Eye (tissue), 1 donor: ENCODE measurements at regions not wholly inside any gene's neighbourhood (a gene's known extent, or its start where the extent isn't known, plus 50 kb on each side); places are given as distances from the start of the nearest gene placed in this dataset.

Source experiments
- DNase-seq: peaks from one replicate; pipeline ENCODE4 v3.0.0-alpha.2; 2015

DNA sequence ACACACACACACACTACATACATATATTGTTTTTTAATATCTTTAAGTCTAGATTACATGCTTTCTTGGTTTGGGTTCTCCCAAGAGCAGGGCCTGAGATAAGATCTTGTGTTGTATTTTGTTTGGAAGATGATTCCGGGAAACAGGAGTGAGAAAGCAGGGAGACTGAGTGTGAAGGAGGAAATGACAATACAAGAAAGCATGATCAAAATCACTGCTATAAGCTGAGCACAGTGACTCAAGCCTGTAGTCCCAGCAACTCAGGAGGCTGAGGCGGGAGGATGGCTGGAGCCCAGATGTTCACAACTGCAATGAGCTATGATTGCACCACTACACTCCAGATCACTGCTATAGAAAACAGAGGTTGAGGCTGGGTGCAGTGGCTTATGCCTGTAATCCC is 267.6 kb downstream of the SKIDA1 start:
- DNase-seq: no peak

DNA sequence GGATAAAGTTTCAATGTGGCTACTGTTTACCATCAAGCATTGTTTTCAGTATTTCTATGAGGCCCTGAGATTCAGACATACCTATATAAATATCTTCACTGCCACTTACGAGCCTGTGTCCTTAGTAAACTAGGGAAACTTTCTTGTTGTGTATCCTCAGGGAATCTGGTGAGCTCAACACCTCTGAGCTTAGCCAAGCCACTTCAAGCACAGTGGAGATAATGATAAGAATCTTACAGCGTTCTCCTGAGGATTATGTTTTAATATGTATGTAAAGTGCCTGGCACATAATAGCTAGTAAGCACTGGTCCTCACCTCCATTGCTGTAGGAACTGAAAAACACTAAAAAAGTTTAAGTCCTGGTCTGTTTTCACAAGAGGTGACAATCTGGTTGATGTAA is 268.3 kb downstream of the SKIDA1 start:
- DNase-seq: no peak

DNA sequence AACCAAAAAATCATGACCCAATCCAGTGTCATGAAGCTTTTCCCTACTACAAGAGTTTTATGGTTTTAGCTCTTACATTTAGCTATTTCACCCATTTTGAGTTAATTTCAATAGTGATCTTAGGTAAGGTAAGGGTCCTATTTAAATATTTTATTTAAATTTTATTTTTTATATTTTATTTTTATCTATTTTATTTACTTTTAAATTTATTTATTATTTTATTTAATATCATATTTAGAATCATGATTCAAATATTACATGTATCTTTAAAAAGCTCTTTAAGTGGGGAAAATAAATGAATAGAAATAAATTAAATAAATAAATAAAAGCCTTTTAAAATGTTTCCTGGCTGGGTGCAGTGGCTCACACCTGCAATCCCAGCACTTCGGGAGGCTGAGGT is 276.0 kb downstream of the SKIDA1 start:
- no peak for DNase-seq

DNA sequence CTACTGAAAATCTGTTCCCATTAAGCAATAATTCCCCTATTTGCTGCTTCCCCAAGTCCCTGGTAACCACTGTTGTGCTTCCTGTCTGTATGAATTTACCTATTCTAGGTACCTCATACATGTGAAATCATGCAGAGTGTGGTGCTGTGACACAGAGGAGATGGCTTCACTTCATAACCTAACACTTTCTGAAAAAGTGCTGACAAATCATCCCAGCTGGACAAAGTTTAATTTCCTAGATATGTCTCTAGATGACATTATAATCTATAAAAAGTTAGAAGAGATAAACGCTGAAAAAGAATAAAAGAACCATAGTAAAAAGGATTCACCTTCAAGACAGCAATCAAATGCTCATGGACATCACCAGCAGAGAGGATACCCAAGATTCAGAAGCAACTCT is 277.9 kb downstream of the SKIDA1 start:
- no peak for DNase-seq

DNA sequence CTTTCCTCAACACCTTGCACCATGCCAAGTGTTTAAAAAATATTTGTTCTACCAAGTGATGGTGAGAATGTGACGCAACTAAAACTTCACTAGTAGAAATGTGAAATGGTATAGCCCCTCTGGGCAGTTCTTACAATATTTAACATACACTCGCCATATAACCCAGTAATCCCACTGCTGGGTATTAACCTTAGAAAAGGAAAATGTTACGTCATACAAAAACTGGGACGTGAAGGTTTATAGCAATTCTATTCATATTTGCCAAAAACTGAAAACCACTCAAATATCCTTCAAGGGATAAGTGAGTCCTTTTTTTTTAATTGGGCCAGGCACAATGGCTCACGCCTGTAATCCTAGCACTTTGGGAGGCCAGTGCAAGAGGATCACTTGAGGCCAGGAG is 279.3 kb downstream of the SKIDA1 start:
- DNase-seq: no peak

DNA sequence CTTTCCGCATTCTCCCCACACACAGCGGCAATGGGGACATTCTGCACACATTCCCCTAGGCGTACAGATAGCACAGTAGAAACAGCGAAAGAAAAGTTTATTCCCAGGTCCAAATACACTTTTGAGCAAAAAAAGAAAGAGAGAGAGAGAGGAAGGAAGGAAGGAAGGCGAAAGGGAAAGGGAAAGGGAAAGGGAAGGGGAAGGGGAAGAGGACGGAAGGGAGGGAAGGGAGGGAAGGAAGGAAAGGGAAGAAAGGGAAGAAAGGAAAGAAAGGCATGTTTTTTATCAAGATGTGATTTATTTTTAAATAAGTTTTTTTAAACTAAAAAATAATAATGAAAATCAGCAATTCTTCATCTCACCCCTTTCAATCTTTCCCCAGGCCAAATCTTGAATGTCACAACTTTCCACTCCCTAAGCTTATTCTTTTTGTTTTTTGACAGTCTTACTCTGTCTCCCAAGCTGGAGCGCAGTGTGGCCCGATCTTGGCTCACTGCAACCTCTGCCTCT is 281.7 kb downstream of the SKIDA1 start:
- no peak for DNase-seq

DNA sequence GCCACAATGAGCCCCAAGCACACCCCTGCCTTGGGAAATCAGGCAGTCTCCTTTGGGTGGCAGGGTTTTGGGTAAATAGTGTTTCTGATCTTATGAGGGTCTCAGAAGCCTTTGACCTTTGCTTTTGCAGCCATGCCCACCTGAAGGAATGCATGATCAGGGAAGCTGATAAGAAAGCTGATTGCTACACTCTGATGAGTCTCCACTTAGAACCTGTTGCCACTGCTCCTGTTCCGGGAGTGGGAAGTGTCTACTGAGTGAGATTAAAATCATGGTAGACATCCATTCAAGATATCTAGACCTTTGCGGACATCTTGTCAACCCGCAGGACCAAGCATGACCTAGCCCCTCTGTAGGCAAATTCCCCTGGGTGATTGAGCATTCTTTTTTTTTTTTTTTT is 282.6 kb downstream of the SKIDA1 start:
- DNase-seq: no peak

DNA sequence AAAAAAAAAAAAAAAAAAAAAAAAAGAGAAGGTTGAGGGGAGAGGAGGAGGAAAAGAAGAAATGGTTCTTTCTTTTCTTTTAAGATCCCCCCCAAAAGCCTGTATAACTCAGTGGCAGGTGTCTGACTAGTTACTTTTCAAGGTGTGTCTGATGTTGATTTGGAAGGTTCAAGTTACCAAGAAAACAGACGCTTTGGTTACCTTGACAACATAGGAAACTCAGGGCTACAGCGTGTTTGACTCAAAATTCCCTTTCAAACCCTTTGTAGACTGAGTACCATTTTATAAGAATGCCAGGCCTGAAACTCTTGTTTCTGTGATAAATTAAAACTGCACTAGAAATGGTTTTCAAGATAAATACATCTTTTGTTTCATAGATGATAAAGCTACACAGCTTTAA is 286.8 kb downstream of the SKIDA1 start:
- DNase-seq: no peak

DNA sequence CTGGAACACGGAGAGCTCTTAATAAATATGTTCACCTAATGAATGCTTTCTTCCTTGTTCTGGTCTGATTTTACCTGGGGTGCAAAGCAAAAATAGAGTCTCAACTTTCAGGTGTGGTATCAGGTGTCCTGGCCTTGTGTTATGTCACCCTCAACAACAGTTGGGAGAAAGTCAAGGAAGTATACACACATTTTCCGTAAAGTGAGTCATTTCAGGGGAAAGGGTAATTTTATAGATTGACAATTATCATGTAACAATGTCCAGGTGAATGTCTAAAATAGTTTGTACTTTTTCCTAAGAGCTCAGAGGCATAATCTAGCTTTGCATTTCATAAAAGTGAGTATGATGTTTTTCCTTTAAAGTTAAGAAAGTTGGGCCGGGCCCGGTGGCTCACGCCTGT is 287.4 kb downstream of the SKIDA1 start:
- DNase-seq: no peak

DNA sequence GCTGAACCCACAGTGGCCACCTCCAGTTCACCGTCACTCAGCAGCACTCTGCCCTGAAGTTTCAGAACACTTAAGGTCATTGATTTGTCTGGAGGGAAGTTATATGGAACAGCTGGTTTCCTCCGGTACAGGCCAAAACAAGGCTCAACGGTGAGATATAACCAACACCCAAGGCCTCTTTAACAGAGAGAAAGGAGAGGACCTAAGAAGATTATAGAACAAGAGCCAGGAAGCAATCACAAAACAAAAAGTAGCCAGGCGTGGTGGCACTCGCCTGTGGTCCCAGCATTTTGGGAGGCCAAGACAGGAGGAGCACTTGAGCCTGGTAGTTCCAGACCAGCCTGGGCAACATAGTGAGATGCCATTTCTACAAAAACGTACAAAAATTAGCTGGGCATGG is 290.7 kb downstream of the SKIDA1 start:
- DNase-seq: no peak

DNA sequence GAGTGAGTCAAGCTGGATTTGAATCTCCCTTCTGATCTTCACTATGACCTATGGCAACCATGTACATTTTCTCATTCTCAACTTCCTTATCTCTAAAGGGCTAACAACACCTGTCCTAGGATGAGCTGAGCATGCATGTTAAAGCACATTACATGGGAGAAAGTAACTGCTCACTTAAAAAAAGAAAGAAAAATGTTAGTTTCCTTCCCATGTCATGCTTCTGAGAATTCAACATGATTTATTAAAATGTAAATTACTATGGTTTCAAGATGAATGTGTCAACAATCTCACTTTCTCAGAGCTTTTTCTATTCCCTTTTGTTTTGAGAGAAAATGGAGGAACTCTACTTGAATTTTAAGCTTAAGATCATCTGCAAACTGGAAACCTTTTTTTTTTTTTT is 295.3 kb downstream of the SKIDA1 start:
- DNase-seq: no peak

DNA sequence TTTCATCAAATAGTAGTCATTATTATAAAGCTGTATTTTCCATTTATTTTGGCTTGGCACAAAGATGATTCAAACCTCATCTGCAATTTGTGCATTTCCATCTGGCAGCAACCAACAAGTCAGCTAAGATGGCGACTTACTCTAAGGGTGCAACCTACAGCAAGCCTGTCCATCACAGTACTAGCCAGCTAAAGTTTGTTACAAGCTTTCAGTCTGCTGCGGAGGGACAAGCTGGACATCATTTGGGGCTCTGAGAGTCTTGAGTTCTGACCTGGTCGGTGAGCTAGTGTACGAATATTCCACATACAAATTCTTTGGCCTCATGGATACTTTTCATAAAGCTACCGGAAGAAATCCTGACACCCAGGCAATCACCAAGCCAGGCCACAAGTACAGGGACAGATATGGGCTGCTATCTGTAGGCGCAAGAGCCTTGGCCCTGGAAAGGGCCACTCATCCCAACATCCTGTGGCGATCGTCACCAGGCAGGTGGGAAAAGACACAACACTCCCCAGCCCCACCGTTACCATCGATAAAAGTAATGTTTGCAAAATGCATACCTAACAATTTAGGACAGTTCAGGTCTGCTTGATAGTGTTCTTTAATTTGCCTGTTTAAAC is 307.6 kb downstream of the SKIDA1 start:
- DNase-seq: no peak

DNA sequence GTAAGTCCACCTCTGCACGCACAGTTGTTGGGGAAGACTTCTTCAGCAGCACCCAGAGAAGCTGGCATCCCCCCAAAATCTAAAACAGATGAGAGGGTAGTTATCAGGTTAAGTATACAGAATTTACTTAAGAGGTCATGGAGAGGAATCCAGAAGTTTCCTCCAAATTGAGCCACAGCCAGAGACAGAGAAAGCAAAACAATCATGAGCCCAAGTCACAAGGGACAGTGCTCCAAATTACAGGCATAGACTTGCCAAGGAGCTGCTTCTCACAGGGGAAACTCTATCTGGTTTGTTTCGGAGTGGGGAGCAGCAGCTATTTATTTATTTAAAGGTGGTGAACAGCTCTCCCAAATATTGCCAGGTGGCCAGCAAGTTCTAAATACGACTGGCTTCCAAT is 308.4 kb downstream of the SKIDA1 start:
- no peak for DNase-seq

DNA sequence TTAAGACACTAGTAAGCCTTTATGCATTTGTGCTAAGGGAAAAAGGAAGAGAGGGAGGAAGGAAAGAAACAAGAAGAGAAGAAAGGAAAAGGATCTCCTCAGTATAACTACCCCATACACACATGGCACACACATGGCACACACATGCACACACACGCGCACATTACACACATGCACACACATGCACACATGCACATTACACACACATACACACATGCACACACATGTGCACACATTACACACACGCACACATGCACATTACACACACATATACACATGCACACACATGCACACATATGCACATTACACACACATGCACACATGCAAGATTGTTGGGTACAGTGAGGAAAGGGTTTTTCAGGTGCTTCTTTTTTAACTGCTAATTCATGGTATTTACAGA is 311.2 kb downstream of the SKIDA1 start:
- no peak for DNase-seq

DNA sequence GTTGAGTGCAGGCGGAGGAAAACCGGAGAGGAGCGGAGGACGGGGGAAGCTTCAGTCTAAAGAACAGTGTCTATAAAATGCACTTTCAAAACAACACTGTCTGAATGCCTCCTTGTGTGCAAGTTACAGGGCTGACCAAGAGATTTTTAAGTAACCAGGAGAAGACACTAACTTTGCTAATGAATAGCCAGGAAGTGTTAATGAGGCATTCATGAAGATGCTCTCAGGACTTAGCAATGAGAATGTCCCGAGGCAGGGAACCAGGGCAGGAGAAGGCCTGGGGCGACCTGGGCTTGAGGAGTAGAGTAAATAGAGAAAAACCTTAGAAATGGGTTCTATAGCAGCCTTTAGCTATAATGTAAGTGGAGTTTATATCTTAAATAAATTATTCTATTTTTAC is 312.1 kb downstream of the SKIDA1 start:
- no peak for DNase-seq

DNA sequence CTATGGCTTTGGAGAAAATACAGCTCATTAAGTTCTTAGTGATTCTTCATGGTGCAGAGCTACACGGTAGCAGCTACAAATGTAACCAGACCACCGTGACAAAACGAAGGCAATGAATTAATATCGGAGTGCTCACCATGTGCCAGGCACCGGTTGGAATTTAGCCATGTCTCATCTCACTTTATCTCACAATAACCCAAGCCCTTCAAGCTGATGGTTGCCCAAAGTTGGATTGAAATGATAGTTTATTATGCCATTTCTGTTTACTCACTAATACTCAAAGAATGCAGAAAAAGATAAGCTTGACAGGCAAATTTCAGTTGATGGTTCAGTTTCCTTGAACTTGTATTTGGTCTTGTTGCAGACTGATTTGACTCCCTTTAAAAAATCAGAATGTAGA is 312.6 kb downstream of the SKIDA1 start:
- no peak for DNase-seq

DNA sequence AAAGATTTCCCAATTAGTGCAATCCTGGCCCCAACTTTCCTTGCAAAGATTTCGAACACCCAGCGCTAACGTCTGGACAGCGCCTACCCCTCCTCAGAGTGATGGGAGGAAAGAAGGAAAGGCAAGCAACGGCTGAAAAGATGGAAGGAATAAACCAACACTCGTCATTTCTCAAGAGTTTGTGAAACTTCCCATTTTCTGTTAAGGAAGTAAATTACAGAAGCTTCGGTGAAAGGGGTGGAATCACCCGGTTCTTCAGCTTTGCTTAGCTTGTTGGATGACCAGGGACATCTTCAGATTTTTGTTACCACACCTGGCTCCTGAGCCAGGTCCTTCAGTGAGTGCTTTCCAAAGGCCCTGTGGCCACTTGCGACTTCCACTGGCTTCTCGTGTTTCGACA is 313.1 kb downstream of the SKIDA1 start:
- DNase-seq: no peak

DNA sequence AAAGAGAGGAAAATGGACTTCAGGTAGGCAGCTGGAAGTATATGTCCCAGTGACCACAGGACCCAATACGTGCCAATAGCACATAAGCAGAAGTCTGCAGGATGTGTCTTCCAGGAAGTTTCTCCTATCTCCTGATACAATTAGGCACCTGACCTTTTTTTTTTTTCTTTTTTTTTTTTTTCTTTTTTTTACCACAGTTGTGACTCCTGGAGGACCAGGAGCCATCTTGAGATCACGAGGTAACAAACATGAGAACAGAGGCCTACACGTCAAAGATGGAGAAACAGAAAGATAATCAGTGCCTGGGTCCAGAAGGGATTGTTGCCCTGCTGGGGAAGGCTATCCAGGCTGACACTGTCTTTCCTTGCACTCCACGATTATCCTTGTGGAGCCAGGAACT is 312.4 kb upstream of the NEBL start:
- no peak for DNase-seq

DNA sequence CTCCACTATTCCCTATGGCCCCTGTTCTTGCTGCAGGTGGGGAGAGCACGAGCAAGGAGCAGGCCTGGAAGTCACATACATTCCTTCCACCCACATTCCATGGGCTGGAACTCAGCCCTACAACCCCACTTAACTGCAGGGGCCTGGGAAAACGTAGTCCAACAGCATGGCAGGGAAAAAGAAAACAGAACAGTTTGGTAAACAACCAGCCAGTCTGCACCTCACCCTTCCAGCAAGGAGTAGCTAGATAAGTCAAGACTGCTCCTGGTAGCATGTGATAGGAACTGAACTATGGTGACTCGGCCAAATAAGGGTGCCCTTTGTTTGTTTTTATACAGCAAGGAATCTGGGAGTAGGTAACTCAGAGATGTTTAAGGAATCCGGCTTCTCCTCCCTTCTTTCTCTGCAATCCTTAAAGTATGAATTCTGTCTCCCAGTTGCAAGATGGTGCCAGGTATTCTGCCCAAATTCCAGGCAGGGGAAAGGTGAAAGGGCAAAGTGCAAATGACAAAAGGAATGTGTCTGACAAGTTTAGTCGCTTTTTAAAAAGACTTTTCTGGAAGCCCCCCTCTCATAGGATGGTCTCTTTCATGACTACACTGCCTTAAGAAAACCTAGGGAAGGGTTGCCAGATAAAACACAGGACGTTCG is 311.7 kb upstream of the NEBL start:
- no peak for DNase-seq

DNA sequence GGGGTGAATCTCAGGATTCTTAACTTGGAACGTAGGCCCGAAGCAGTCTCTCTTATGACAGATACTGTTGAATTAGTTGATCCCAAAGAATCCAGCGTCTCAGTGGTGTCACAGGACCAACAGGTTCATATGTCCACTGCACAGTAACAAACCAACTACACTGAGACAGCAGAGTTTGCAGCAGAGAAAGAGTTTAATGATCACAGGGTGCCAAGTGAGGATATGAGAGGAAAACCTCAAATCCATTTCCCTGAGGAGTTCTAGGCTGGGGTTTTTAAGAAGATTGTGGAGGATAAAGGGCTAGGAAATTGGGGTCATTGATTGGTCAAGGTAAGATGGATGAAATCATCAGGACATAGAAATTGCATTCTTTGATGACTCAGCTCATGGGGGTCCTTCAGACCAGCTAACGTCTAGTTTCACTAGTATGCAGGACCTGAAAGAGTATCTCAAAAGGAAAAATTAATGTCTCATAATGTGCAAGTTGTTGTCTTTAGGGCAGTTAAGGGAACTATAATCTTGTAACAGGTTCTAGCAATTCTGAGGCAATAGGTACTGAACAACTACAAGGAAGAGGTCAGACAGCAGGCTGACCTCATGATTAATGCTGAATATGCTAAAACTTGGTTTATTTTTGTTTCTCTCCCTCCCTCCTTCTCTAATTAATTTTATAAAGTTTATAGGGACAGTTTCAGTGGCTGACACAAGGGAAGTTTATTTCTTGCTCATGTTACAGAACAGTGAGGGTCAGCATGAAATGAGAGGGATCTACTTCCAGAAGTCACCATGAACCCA is 310.9 kb upstream of the NEBL start:
- no peak for DNase-seq

DNA sequence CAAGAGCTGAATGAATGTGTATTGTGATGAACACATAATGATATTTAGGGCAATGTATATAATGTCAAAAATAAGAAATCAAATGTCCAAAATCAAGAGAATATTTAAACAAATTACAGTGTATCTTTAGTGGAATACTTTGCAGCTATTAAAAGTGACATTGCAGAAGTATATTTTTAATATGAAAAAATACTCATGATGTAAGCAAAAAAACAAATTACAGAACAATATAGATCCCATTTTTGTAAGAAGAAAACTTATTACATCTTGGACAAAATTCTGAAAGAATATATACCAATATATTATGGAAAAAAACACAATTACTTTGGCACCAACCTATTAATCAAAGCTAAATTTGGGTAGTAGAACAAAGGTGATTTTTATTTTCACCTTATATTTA is 308.2 kb upstream of the NEBL start:
- no peak for DNase-seq

DNA sequence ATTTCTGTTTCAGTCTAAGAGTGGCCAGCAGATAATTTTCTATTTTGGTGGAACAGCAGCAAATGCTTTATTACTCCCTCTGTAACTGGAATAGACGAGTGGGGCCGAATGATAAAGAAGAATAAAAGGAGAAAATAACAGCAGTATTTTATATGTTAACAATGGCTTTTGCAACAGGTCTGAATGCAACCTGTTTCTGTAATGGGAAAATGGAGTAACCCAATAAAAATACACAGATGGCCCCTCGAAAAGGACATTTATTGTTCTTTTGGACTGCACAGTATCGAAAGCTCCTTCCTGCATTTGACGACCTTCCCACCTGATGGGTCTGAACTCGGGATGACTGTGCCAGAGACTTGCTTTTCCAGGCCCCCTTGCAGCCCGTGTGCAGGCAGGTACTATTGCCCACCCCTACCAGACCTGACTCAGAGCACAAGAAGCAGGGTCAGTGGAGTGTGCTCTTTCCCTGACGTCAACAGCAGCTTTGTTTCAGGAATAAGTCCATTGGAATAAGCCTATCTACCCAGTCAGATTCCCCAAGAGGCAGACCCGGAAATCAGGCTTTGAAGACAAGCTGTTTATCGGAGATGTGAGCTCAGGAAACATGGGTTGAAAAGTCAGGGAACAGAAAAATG is 306.5 kb upstream of the NEBL start:
- no peak for DNase-seq

DNA sequence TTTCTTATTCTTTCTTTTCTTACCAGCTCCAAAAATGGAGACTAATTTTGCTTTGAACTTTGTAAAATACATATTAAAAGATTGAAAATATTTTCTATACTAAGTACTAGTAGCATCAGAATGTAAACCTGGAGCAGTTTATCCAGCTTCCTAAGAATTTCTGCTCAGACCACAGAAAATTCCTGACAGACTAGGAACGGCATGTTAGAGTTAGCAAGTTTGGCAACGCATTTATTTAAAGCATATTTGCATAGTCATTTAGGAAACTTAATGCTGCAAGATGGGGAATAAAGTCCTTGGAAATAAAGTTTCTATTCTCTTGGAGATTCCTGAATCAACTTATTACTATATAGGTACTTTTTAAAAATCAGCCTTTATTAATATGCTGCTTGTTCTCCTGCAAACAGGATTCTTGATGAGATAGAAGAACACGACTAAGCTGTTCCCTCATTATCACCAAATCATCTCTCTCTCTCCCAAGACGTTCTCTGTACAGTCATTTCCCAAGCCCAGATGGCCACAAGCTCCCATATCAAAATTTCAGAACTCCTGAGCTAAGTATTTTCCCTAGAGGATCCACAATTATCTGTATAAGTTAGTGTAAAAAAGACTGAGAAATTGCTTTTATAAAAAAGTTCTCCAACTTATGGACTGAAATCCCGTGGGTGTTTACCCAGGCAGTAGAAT is 305.8 kb upstream of the NEBL start:
- no peak for DNase-seq
